ENCODE measurements at regions not wholly inside any gene's neighbourhood (a gene's known extent, or its start where the extent isn't known, plus 50 kb on each side); places are given as distances from the start of the nearest gene placed in this dataset.
A peak's percentile ranks its signal among the peaks of the same experiment; 100 is the strongest.

- H3K4me1 ChIP-seq (ENCODE audit: insufficient read depth, low read length), result no peaks in the 10 kb centered on the region
- intact Hi-C loops (cut with micrococcal nuclease), result no loop called here
- H3K27me3 ChIP-seq (ENCODE audit: low read length), result no peaks in the 10 kb centered on the region
- H3K36me3 ChIP-seq (ENCODE audit: low read depth, low read length), result no peaks in the 10 kb centered on the region
- H3K9ac ChIP-seq (ENCODE audit: low read length), result no peak overlapping the region
- no peaks in the 10 kb centered on the region for H3K9me2 ChIP-seq (replicated peaks; ENCODE audit: low read length)
- H4K20me1 ChIP-seq (ENCODE audit: low read length), result no peaks in the 10 kb centered on the region
- no peak for TF ChIP-seq CTCF (conservative IDR thresholded peaks at IDR 0.05; ENCODE audit: low read depth, low read length)
- no peak overlapping the region for H3K4me2 ChIP-seq (ENCODE audit: low read length)
- ATAC-seq (no peak), DNase-seq (no peak)
- no peak overlapping the region for H2AFZ ChIP-seq (ENCODE audit: low read length)
- H3K4me3 ChIP-seq (ENCODE audit: low read length), result no peak overlapping the region
- no peaks in the 10 kb centered on the region for H3K79me2 ChIP-seq (ENCODE audit: low read length)
- no peaks in the 10 kb centered on the region for H3K9me3 ChIP-seq (ENCODE audit: low read length)
- ChIA-PET CTCF (no interaction called here), POLR2A (ENCODE audit: unreplicated experiment) (interaction anchor here (0.7 kb wide), 1 partner anchor 128 kb away, joined by 4 read pairs; no protein-coding TSS in a partner anchor)
- BruUV-seq (replicated peaks), result no TSS peak
- H3F3A ChIP-seq (ENCODE audit: low read length, unreplicated experiment), result no peaks in the 10 kb centered on the region
- no peak overlapping the region for H3K27ac ChIP-seq (ENCODE audit: low read length)
Measured at GRCh38 chr2:219733746-219734145, 106.3 kb downstream of the SLC4A3 start.

- TF ChIP-seq EZH2 (IDR thresholded peaks at IDR 0.05; ENCODE audit: low read length, unreplicated experiment) (no peak), CTCF (conservative IDR thresholded peaks at IDR 0.05; ENCODE audit: low read depth, low read length) (peak; percentile 78)
- no peak overlapping the region for H3K27ac ChIP-seq (ENCODE audit: low read length)
- POLR2A ChIA-PET (ENCODE audit: unreplicated experiment), result no interaction called here
- no peak overlapping the region for H3K4me2 ChIP-seq (ENCODE audit: low read length)
- H3F3A ChIP-seq (ENCODE audit: low read length, unreplicated experiment), result no peaks in the 10 kb centered on the region
- CTCF ChIA-PET, result no interaction called here
- H4K20me1 ChIP-seq (ENCODE audit: low read length), result no peaks in the 10 kb centered on the region
- H3K27me3 ChIP-seq (ENCODE audit: low read length), result no peaks in the 10 kb centered on the region
- H3K4me1 ChIP-seq (ENCODE audit: insufficient read depth, low read length), result no peaks in the 10 kb centered on the region
- intact Hi-C loops (cut with micrococcal nuclease), result loop anchor here (1.0 to 5.0 kb wide), 4 partner anchors 100 to 541 kb away; no protein-coding TSS in a partner anchor
- no peaks in the 10 kb centered on the region for H3K36me3 ChIP-seq (ENCODE audit: low read depth, low read length)
- H3K9me2 ChIP-seq (replicated peaks; ENCODE audit: low read length), result no peaks in the 10 kb centered on the region
- no peaks in the 10 kb centered on the region for H3K79me2 ChIP-seq (ENCODE audit: low read length)
- no peaks in the 10 kb centered on the region for H3K9me3 ChIP-seq (ENCODE audit: low read length)
- no peak overlapping the region for H2AFZ ChIP-seq (ENCODE audit: low read length)
- peak; percentile 74 for ATAC-seq
- no TSS peak for BruUV-seq (replicated peaks)
- no peak overlapping the region for H3K4me3 ChIP-seq (ENCODE audit: low read length)
- no peak overlapping the region for H3K9ac ChIP-seq (ENCODE audit: low read length)
- DNase-seq, result peak; percentile 86
Measured at GRCh38 chr2:219736209-219736608, 108.8 kb downstream of the SLC4A3 start.

GRCh38 chr2:219737270-219737691 is 109.9 kb downstream of the SLC4A3 start:
- Histone ChIP-seq H3K27me3 (ENCODE audit: low read length) (no peaks in the 10 kb centered on the region), H3K9me3 (ENCODE audit: low read length) (no peaks in the 10 kb centered on the region), H2AFZ (ENCODE audit: low read length) (no peak overlapping the region), H3K4me3 (ENCODE audit: low read length) (no peak overlapping the region), H3K4me2 (ENCODE audit: low read length) (no peak overlapping the region), H3K79me2 (ENCODE audit: low read length) (no peaks in the 10 kb centered on the region), H3K9me2 (replicated peaks; ENCODE audit: low read length) (no peaks in the 10 kb centered on the region), H3F3A (ENCODE audit: low read length, unreplicated experiment) (no peaks in the 10 kb centered on the region), H3K27ac (ENCODE audit: low read length) (no peak overlapping the region), H3K9ac (ENCODE audit: low read length) (no peak overlapping the region), H3K36me3 (ENCODE audit: low read depth, low read length) (no peaks in the 10 kb centered on the region), H4K20me1 (ENCODE audit: low read length) (no peaks in the 10 kb centered on the region), H3K4me1 (ENCODE audit: insufficient read depth, low read length) (no peaks in the 10 kb centered on the region)
- intact Hi-C loops (cut with micrococcal nuclease), result loop anchor here (1.0 to 5.0 kb wide), 4 partner anchors 415 to 945 kb away; no protein-coding TSS in a partner anchor
- TF ChIP-seq EZH2phosphoT487 (IDR thresholded peaks at IDR 0.05; ENCODE audit: borderline replicate concordance, low read length), result no peak
- no peak for TF ChIP-seq EZH2 (IDR thresholded peaks at IDR 0.05; ENCODE audit: low read length, unreplicated experiment)
- TF ChIP-seq CTCF (conservative IDR thresholded peaks at IDR 0.05; ENCODE audit: low read depth, low read length), result peak; percentile 76
- no TSS peak for BruUV-seq (replicated peaks)
- POLR2A ChIA-PET (ENCODE audit: unreplicated experiment), result no interaction called here
- ATAC-seq (peak; percentile 84), DNase-seq (peak; percentile 56)
- CTCF ChIA-PET, result interaction anchor here (0.9 kb wide), 1 partner anchor 1836 kb away, joined by 3 read pairs; no protein-coding TSS in a partner anchor
